Peyer's patch (tissue), 4 donors: ENCODE measurements at regions not wholly inside any gene's neighbourhood (a gene's known extent, or its start where the extent isn't known, plus 50 kb on each side); places are given as distances from the start of the nearest gene placed in this dataset.

Experiments
- POLR2A ChIP-seq, 2 donors: fragments of 450-650 bp; IDR thresholded peaks; one replicate each; pipeline ENCODE4 v1.5.1; 2017; ENCODE audit warnings: antibody characterized with exemption in 2 of 2, mild to moderate bottlenecking in 2 of 2, moderate library complexity in 2 of 2
- TF ChIP-seq, protein P1 (sequence below), 6 experiments: fragments of 450-650 bp in 4 of 6; fragments of 200-600 bp in 2 of 6; sonication (generic) in 1 of 6; IDR thresholded peaks; one replicate each; pipeline ENCODE4 v1.5.1; 2017 to 2019; ENCODE audit warnings: antibody characterized with exemption in 6 of 6, mild to moderate bottlenecking in 3 of 6, moderate library complexity in 1 of 6

DNA sequence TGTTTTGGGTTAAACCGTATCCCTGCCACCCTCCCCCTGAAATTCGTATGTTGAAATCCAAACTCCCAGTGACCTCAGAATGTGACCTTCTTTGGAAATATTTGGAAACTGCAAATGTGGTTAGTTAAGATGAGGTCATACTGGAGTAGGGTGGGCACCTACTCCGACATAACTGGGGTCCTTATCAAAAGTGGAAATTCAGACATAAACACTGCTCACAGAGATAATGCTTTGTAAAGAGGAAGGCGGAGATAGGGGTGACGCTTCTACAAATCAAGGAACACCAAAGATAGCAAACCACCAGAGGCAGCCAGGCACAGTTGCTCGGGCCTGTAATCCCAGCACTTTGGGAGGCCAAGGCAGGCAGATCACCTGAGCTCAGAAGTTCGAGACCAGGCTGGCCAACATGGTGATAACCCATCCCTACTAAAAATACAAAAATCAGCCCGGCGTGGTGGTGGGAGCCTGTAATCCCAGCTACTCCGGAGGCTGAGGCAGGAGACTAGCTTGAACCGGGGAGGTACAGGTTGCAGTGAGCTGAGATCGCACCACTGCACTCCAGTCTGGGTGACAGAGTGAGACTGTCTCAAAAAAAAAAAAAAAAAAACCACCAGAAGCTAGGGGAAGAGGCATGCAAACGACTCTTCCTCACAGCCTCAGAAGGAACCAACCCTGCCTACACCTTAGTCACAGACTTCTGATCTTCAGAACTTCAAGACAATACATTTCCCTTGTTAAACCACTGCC lies 51.1 kb upstream of the CHD2 start:
- TF ChIP-seq, protein P1, sequence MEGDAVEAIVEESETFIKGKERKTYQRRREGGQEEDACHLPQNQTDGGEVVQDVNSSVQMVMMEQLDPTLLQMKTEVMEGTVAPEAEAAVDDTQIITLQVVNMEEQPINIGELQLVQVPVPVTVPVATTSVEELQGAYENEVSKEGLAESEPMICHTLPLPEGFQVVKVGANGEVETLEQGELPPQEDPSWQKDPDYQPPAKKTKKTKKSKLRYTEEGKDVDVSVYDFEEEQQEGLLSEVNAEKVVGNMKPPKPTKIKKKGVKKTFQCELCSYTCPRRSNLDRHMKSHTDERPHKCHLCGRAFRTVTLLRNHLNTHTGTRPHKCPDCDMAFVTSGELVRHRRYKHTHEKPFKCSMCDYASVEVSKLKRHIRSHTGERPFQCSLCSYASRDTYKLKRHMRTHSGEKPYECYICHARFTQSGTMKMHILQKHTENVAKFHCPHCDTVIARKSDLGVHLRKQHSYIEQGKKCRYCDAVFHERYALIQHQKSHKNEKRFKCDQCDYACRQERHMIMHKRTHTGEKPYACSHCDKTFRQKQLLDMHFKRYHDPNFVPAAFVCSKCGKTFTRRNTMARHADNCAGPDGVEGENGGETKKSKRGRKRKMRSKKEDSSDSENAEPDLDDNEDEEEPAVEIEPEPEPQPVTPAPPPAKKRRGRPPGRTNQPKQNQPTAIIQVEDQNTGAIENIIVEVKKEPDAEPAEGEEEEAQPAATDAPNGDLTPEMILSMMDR (IDR thresholded peaks at IDR 0.05) = no peak
- TF ChIP-seq POLR2A (IDR thresholded peaks at IDR 0.05) = no peak
